IPS DF 4.7 (cell line): ENCODE measurements at regions not wholly inside any gene's neighbourhood (a gene's known extent, or its start where the extent isn't known, plus 50 kb on each side); places are given as distances from the start of the nearest gene placed in this dataset.
"Not testable (repeated sequence)": the region's sequence is repeated elsewhere in the genome, so short reads cannot be mapped to it uniquely, and the experiment has no call there.

Experiments
- DNase-seq: peaks from one replicate; pipeline ENCODE4 v3.0.0-alpha.2; 2013; ENCODE audit warnings: low spot score; ENCODE audit errors: extremely low read depth

DNA sequence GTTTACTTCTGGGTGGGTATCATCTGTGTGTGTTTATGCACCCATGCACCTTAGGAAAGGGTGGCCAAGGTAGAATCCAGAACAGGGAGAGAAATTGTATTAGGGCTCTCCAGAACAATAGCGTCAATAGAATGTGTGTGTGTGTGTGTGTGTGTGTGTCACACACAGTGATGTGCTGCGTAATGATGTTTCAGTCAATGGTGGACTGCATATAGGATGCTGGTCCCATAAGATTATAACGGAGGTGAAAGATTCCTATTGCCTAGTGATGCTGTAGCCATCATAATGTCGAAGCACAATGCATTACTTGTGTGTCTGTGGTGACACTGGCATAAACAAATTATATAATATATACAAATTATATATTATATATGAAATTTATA, 69.3 kb upstream of the PRR23C start:
- DNase-seq: no peak

DNA sequence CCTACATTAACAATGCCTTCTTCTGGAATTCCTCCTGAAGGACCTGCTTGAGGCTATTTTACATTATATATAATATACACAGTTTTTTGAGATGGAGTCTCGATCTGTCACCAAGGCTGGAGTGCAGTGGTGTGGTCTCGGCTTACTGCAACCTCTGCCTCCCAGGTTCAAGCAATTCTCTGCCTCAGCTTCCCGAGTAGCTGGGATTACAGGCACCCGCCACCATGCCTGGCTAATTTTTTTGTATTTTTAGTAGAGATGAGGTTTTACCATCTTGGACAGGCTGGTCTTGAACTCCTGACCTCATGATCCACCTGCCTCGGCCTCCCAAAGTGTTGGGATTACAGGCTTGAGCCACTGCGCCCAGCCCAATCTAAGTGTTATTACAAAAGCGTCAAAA, 71.9 kb upstream of the PRR23C start:
- DNase-seq: not testable (repeated sequence)

DNA sequence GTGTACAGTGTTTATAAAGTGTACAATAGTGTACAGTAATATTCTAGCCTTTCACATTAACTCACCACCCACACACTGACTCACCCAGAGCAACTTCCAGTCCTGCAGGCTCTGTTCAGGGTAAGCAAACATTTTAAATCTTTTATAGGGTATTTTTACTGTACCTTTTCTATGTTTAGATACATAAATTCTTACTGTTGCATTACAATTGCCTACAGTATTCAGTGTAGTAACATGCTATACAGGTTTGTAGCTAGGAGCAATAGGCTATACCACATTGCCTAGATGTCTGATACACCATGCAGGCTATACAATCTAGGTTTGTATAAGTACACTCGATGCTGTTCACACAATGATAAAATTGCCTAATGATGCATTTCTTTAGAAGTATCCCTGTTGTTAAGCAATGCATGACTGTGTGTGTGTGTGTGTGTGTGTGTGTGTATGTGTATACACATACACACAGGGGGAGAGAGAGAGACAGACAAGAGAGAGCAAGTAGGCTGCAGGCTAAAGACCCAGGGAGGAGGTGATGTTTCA, 72.5 kb upstream of the PRR23C start:
- DNase-seq: no peak

GRCh38 chr3:139117883-139118760, 73.4 kb upstream of the PRR23C start:
- no peak for DNase-seq

DNA sequence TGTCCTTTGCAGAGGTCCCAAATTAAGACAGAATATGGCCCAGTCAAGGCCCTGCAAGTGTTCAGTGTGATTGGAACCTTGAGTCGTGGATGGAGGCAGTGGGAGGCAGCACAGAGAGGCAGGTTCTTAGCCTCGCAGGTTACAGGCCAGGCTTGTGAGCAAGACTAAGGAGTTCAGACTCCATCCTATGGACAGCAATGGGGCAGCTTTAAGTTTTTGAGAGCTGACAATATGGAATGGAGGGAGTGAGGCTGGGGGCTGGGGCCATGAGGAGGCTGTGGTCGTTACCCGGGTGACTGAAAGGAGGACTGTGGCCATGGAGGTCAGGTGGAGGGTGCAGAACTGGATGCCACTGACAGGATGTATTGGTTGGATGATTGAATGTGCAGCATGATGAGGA, 74.1 kb upstream of the PRR23C start:
- no peak for DNase-seq

DNA sequence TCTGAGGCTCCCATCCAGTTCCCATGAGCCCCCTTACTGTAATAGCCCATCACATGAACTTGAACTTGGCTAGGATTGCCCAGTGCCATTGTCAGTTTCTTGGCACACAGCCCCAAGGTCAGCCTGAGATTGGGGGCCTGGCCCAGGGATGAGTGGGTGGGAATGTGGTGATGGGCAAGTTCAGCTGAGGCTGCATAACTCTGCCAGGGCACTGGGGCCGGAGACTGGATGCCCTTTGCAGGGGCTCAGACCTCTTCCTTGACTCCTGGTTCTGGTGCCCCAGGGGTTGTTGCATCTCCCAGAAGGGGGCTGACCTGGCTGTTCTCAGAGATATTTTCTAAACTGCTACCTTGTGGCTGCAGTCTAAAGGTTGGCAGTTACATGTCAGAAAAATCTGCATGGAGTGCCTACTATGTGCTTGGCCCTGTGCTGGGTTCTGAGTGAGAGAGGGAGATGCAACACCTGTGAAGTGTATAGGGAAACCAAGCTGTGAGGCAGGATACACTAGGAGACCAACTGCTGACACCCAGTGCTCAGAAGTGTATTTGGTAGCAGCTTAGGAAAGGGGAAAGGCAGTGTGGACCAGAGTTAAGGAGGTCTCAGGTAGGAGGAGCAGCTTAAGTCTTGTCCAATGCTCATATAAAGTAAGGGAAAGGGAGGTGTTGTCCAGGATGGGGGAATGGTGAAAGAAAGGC, 74.8 kb upstream of the PRR23C start:
- no peak for DNase-seq

GRCh38 chr3:139120086-139121056, 75.7 kb upstream of the PRR23C start:
- DNase-seq: no peak

DNA sequence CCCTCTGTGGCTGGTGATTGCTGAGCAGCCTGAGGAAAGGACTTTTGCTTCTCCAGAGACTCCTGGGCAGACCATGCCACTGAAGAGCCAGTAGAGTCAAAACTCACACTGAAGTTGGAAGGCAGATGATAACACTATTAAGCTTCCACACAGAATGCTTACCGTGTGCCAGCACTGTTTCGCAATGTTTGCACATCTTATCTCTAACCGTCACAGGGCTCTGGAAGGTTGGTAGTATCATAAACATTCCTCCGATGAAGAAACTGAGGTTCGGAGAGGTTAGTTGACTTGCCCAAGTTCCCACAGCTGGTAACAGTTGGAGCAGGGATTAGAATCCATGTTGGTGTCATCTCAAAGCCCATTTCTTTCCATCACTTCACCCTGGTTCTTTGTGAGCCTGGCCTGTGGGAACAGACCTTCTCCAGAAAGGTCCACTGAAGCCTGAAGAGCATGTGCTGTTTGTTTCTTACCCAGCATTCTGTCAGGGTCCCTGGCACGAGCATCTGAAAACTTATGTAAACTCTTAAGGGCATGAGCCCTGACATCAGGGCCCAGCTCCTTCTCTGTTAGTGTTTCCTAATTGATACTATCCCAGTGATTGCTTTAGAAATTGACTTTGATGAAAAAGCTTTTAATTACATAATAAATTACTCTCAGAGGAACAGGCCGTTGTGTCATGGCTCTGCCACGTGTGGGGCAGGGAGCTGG, 77.0 kb upstream of the PRR23C start:
- DNase-seq: no peak

DNA sequence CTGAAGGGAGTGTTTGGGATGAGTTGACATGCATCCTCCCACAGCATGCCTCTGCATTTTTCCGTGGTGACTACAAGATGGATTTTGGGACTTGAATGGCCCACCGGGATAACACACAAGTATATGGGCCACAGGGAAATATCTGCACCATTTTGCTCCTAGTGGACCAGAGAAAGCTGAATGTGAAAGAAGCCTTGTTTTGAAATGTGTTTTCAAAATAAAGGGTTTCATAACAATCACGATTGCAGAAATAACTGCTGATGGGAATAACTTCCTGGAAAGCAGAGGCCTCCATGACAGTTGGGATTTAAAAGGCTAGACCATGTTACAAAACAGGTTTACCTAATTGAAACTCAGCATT, 77.5 kb upstream of the PRR23C start:
- DNase-seq: no peak

- no peak for DNase-seq
Observed at GRCh38 chr3:139122612-139123011, 77.9 kb upstream of the PRR23C start.

GRCh38 chr3:139123377-139124095, 78.8 kb upstream of the PRR23C start:
- DNase-seq: no peak

DNA sequence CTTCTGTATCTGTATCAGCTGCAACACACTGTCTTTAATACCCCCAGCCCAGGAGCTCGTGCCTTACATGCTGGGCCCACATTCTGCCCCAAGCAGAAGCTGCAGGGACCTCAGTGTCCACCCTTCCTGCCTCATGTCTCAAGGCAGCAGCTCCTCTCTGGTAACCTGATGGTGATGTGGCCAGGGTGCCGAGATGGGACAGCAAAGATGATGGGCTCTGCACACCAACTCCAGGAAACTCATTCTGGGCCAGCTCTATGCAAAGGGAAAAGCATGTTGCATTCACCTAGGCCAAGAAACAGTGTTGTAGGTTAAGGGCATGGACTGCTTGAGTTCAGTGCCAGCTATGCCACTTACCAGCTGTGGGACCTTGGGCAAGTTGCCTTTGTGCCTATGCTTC, 79.5 kb upstream of the PRR23C start:
- no peak for DNase-seq

DNA sequence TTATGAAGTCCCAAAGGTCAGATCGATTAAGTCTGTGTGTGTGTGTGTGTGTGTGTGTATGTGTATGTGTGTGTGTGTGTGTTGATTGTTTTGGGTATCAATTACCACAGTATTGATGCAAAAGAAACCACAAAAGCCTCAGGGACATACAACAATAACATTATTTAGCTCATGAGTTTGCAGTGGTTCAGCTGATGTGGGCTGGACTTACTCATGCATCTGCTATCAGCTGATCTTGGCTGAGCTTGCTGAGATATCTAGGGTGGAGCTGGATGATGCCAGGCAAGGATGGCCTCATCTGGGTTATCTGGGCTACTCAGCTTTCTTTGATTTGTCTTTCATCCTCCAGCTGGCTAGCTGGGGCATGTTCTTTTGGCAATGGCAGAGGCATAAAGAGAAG, 82.4 kb upstream of the PRR23C start:
- DNase-seq: no peak

GRCh38 chr3:139127629-139128028, 82.9 kb upstream of the PRR23C start:
- not testable (repeated sequence) for DNase-seq

GRCh38 chr3:139128803-139129202, 84.1 kb upstream of the PRR23C start:
- DNase-seq: no peak

DNA sequence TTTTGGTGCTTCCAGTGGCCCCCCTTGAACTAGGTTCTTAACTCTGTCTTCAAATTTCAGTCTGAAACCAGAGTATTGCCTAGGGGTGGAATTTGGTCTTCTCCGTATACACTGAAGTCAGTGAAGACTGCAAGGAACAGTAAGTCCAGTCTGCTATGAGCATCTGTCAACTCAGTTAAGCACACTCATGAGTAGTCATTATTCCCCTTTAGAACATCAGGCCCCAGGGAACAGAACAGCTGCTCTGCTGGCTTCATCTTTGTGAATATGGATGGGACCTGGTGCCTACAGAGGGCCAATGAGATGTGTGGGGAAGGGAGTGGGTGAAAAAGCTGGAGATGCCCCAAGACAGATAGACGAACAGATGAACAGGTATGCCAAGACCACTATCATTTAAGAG, 85.2 kb upstream of the PRR23C start:
- no peak for DNase-seq

GRCh38 chr3:139130390-139131140, 85.9 kb upstream of the PRR23C start:
- DNase-seq: no peak

GRCh38 chr3:139131951-139132350, 87.3 kb upstream of the PRR23C start:
- DNase-seq: no peak

DNA sequence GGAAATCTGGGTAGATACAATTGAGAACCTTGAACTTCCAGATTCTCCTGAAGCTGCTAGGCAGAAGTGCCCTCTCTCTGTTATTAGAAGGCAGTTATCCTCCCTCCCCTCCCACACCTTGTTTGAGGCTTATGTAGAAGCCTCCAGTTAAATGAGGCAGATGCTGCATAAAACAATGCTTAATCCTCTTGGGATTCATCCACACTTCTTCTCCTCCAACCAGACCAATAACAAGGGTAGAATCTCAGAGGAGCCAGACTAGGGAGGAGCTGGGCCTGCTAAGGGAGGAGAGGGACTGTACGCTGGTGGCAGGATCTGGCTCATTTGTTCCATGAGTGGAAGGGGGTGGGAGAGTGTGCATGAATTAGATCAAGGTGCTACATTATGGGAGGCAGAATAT, 88.3 kb upstream of the PRR23C start:
- no peak for DNase-seq
